SK-N-SH treated with all-trans-retinoic acid at 6 μM for 48 hours (cell line): ENCODE measurements at regions not wholly inside any gene's neighbourhood (a gene's known extent, or its start where the extent isn't known, plus 50 kb on each side); places are given as distances from the start of the nearest gene placed in this dataset.
"Not testable (repeated sequence)": the region's sequence is repeated elsewhere in the genome, so short reads cannot be mapped to it uniquely, and the experiment has no call there.

Source experiments
- BACH2 ChIP-seq: fragments of 250-450 bp; sonication (Bioruptor Pico); IDR thresholded peaks from 2 replicates; pipeline ENCODE4 v1.9.0; 2021; ENCODE audit warnings: mild to moderate bottlenecking, borderline replicate concordance
- CSDC2 ChIP-seq: fragments of 250-450 bp; sonication (Bioruptor Pico); IDR thresholded peaks from 2 replicates; pipeline ENCODE4 v1.5.0; 2020; ENCODE audit warnings: mild to moderate bottlenecking, moderate library complexity
- PATZ1 ChIP-seq: fragments of 250-450 bp; sonication (Bioruptor Pico); IDR thresholded peaks from 2 replicates; pipeline ENCODE4 v1.8.0; 2020; ENCODE audit warnings: mild to moderate bottlenecking, moderate library complexity, borderline replicate concordance
- PPARA ChIP-seq: fragments of 250-450 bp; sonication (Bioruptor Pico); IDR thresholded peaks from 2 replicates; pipeline ENCODE4 v1.5.0; 2020; ENCODE audit warnings: mild to moderate bottlenecking, borderline replicate concordance
- SNAI2 ChIP-seq: fragments of 250-450 bp; sonication (Bioruptor Pico); IDR thresholded peaks from 2 replicates; pipeline ENCODE4 v1.5.0; 2020; ENCODE audit warnings: mild to moderate bottlenecking, moderate library complexity
- ZC3H10 ChIP-seq: fragments of 250-450 bp; sonication (Bioruptor Pico); IDR thresholded peaks from 2 replicates; pipeline ENCODE4 v1.5.1; 2021; ENCODE audit warnings: mild to moderate bottlenecking, moderate library complexity
- ZFP3 ChIP-seq: fragments of 250-450 bp; sonication (Bioruptor Pico); IDR thresholded peaks from 2 replicates; pipeline ENCODE4 v1.5.0; 2020; ENCODE audit warnings: mild to moderate bottlenecking, moderate library complexity
- ZFP30 ChIP-seq: fragments of 450-650 bp; formaldehyde crosslinking; IDR thresholded peaks from 2 replicates; pipeline ENCODE4 v1.5.0; 2022; ENCODE audit warnings: mild to moderate bottlenecking, moderate library complexity

- TF ChIP-seq PPARA (CRISPR knock-in tag); CSDC2; PATZ1 (CRISPR knock-in tag); SNAI2 (CRISPR knock-in tag); BACH2 (CRISPR knock-in tag); ZFP30 (CRISPR knock-in tag); ZFP3 (CRISPR knock-in tag); ZC3H10 (CRISPR knock-in tag): not testable (repeated sequence)
Observed at GRCh38 chr2:89537862-89538261, 846.4 kb downstream of the RPIA start.
